NOMO-1 treated with DMSO at 0.1 percent for 48 hours (cell line): ENCODE measurements at regions not wholly inside any gene's neighbourhood (a gene's known extent, or its start where the extent isn't known, plus 50 kb on each side); places are given as distances from the start of the nearest gene placed in this dataset.

Experiments
- DNase-seq: peaks from one replicate; lab custom pipeline; 2025; ENCODE audit not compliant: unreplicated experiment; lab: John Stamatoyannopoulos, UW

DNA sequence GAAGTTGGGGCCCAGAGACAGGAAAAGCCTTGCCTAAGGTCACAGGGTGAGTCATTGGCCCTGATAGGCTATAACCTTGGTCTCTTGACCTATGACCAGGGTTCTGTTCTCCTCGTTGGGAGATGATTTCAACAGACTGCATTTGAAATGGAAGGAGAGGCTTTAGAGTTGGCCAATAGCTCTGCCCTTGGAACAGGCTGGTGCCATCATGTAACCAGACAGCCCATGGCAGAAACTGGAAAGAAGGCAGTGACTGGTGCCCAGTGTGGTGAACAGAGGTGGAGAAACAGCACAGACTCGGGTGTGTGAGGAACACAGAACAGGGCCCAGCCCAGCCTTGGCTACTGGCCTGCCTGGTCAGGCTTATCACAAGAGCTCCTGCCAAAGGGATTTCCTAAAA lies 109.8 kb upstream of the SLC25A48 start:
- DNase-seq, result no peak

DNA sequence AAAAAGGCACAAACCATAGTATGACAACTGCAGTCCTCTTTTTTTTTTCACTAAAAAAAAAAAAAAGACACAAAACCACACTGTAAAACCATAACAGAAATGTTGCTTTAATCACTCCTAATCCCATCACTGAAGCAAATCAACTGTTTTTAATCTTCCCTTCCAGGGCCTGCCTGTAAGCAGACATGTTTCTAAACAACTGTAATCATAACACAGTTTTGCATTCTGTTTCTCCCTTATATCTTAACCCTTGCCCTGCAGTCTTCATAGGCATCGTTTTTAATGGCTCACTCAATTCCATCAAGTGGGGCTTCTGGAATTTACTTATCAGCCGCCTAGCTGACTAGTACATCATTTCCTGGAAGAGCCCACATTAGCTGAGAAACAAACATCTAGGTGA lies 111.0 kb upstream of the SLC25A48 start:
- no peak for DNase-seq

DNA sequence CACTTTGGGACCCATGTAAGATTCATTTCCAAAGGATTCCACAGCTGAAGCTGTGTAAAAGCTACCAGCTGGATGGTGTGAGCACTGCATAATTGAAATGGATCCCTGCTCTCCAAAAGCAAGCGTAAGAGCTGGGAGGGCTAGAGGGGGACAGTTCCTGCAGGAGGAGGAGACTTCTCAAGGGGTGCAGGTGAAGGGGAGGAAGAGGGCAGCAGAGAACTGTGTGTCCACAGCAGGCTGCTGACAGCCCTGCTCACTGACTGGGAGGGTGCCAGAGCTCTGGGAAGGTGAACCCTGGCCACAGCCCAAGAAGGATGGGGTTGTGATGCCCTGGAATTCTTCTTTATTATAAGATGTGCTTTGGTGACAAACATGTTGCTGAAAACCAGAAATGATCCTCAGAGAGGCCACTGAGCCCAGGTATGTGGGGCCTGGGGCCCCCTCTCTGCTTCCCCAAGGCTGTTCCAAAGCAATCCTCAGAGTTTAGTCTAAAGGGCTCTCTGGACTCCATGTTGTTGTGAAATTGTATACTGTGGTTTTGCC lies 112.8 kb upstream of the SLC25A48 start:
- no peak for DNase-seq

DNA sequence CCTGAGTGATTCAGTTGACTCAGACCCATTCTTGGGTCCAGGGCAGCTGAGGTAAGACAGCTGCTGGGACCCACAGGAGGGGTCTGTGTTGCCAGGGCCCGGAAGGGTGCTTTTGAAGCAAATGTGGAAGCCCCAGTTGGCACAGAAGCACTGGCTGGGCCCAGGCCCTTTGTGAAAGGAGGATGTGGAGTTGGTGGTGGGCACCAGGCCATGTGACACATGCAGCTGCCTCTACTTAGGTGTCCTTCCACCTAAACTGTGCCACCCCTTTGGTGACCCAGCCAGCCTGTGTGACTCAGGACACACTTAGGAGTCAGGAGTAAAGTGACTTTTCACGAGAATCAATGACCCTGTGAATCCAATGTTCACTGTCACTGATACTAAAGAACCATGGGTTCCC lies 114.3 kb upstream of the SLC25A48 start:
- no peak for DNase-seq

DNA sequence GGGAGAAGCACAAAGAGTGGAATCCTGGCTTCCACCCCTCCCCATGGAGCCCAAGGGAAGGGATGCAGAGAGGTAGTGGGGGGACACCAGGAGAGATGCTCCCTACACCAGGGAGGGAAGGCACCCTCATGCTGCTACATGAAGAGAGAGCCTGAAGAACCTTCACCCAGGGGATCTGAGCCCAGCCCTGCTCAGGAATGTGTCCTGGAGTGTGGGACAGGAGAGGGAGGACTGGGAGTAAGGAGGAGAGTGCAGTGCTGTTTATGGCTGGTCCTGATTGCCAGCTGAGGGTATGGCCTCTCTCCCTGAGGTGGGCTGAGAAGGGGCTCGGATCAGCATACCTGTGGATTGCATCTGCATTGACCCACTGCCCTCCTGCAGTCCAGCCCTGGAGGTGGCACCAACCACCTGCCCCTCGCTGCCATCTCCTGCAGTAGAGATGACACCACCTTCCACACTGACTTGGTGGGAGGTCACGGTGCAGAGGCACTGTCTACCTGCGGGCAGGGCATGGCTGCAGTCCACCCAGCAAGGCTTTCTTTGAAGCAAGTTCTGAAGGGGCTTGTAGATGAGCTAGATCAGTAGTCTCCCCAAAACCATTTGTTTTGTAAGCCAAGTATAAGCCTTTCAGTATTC lies 114.9 kb upstream of the SLC25A48 start:
- no peak for DNase-seq

DNA sequence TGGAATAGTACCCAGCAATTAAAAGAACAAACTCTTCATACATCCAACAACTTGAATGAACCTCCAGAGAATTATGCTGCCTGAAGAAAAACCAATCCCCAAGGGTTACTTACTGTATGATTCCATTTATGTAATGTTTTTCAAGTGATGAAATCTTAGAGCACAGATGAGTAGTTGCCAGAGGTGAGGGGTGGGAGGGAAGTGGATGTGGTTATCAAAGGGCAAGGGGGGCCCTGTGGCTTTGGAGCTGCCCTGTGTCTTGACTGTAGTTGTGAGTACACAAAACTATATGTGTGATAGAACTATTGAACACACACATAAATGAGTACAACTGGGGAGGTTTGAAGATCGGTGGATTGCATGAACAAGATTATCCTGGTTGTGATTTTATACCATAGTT lies 115.8 kb upstream of the SLC25A48 start:
- no peak for DNase-seq

DNA sequence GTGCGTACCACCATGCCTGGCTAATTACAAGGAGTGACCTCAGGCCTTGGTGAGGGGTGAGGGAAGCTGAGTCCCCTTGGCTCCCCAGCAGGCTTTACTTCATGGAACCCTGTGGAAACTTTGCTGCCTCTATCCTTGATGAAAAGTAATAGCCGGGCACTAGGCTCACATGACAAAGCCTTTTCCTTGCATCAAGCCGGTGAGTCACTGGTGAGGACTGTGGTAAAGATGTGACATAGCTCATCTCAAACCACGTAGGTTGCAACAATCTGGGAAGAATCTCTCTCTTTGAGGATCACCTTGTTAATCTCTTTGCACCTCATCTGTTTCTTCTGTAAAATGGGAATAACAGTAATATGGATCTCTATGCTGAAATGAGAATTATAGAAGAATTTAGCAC lies 116.3 kb upstream of the SLC25A48 start:
- no peak for DNase-seq

DNA sequence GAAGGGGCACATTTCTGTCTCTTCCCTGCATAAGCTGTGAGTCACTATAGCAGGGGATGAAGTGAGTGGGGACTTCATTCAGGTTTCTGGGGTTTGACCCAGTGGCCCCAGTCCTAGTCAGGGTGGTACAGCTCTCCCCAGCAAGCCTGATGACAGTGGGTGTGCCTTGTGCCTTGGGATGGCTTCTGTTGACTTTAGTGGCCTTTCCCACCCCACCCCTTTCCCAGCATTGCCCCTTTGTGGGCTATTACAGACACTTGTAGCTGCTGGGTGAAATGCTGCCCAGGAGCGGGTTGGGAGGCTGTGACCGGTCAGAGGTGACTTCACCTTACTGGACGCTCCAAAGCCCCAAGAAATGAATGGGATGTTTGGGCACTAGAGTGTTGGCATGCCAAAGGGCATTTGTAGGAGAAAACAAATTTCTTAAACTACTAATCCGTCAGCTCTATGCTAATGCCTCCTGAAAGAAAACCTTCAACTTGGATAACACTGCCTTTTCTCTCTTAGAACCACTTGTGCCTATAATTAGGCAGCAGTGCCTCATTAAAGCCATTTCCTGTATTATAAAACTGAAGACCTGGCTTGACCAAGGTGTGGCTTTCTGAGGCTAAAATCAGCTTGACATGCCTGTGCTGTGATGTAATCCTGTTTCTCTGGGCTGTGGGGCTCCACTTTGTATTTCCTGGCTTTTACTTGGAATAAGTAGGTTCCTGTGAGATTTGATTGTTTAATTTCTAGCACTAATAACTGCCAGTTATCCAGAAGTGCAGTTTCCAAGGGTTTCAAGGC lies 119.0 kb upstream of the SLC25A48 start:
- DNase-seq, result no peak

DNA sequence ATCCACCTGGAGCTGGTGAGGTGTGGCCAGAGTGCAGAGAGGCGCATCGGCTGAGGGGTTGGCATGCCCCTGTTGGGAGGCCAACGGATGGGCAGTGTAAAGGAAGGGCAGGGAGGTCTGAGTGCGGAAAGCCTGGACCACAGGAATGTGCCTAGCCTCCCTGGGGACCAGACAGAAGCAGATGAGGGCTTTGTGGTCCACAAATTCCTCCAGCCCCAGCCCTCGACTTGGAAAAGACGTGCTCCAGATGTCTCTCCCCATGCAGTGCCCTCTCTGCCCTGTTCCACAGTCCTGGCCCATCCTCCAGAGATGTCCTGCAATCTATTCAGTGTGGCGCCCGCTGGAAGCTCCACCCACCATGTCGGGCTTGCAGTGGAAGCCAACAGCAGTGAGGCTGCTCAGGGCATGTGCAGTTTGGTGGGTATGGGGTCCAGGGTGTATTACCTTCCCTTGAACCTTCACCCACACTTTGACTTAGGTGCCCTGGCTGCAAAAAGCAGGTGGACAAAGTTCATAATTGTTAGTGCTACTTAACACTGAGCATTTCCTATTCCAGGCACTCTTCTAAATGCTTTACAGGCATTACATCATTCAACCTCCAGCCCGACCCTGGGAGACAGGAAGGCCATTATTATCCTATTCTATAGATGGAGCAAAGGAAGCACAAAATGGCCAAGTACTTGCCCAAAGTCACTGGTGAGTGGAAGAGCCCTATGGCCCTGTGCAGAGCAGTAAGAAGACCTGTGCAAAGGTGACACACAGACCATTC lies 120.2 kb upstream of the SLC25A48 start:
- DNase-seq, result no peak

DNA sequence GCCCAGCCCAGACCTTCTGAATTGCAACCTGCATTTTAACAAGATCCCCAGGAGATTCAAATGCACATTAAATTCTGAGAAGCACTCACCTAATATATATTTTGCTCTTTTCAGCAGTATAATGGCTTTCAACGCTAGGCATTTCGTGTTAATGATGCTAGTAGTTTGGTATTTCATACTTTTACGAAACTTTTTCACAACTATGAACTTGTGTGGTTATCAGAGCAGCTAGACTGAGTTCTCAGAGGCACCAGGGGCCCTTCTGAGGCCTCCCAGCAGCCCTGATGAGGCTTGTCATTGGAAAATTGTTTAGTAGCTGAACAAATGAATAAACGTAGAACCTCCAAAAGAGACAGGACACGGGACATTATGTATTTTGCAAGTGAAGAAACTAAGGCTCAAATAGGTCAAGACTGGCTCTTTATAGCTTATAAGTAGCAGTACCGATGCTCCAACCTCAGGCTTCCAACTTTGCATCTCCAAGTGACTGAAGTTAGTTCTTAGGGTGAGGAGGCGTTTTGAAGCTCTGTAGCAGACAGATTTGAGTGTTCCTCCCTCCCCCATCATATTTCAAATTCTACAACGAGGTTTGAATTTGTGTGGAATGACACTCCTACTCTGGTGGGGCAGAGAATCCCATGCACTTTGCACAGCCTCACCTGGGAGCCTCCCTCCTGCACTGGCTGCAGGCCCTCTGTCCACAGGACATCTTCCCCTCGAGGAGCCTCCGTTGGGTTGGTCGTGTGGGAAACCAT lies 121.1 kb upstream of the SLC25A48 start:
- no peak for DNase-seq

DNA sequence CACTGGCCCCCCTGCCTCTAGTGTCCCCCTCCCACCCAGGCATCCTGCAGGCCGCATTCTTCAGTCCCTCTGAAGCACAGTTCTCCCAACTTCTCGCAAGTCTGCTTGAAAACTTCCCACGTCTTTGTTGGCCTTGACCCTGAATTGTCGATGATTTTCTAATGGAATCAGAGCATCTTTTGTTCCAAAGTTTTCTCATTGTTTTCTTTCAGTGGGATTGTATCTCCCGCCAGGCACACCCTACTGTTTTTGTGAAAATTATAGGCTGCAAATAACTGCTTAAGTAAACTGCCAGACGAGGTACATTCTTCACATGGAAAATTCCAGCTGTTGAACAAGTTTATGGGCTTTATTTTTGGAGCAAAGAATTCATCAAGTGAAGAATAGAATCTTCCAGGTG lies 122.6 kb upstream of the SLC25A48 start:
- DNase-seq, result no peak

DNA sequence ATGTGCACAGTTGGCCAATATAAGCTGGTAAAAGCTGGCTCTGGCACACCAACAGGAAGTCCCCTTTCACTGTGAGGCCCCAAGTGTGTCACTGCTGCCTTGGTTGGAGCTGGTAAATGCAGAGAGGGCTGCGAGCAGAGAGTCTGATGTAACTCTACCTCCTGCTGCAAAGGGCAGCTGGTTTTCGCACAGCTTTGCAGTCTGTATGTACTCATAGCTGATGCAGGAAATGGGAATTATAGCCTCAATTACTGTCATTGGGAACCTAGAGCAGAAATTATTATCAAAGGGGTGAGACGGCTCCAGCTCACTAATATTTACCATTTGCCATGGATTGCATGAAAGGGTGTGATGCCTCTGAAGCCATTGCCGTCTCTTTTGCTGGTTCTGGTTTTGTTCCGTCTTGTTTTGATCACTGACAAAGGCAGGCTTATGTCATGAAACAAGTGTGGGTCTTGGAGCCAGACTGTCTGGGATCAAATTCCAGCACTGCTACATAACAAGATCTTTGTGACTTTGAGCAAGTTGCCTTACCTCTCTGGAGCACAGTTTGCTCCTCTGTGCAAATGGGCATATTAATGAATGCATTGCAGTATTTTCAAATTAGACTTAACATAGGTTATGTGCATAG lies 124.3 kb upstream of the SLC25A48 start:
- no peak for DNase-seq

DNA sequence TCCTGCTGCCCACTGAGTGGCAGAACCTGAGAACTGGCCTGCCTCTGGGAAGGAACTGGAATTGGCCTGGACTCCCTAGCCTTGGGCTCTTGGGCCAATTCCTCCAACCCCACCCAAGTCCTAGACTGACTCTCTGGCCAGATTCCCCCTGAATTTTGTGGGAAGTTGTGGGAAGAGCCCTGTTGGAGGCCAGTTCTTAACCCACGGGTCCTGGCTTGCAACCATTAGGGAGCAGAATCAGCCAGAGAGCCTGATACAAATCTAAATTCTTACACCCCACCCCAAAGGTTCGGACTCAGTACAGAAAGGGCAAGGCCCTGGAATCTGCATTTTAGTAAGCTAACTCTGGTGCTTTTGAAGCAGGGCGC lies 125.3 kb upstream of the SLC25A48 start:
- DNase-seq, result no peak

DNA sequence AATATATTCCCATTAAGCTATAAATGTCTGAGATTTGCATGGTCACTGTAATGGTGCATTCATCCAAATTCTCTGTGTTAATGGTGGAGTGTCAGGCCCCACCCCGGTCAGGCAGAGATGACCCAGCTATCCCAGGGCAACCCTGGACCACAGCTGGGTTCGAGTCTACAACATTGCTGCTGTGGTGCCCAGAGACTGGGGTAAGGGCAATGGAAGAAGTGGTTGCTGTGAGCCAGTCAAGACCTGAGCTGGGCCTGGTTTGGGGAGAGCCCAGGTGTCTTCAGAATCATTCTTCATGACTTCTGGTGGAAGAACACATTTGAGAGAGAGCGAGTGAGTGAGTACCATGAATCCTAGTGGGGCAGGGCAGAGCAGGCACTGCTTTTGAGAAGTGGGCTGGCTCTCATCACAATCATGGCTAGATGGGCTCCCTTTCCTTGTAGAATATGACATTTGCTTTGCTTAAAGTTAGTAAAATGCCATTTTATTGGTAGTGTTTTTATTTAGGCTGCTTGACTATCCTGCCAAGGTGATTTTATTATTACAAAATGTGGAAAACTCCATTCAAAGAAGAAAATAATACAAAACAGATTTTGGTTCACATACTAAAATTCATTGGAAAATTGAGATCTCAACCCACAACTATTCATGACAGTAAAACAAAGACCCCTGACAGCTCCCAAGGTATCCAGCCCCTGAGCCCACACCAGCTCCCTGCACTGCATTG lies 125.8 kb upstream of the SLC25A48 start:
- no peak for DNase-seq

DNA sequence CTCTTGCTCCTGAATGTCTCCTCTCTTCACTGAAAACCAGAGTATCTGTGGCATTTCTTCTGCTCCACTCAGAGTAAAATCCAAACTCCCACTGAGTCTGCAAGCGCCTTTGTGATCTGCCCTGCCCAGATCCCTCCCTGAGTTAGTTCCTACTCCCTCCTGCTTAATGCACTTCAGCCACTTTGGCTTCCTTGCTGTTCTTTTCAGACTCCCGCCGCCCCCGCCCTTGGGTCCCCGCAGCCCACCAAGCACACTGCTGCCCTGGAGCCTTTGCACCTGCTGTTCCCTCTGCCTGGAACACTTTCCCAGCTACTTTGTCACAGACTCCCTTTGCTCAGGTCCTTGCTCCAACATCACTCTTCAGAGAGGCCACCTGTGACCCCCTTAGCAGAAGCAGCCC lies 127.2 kb upstream of the SLC25A48 start:
- DNase-seq, result no peak

DNA sequence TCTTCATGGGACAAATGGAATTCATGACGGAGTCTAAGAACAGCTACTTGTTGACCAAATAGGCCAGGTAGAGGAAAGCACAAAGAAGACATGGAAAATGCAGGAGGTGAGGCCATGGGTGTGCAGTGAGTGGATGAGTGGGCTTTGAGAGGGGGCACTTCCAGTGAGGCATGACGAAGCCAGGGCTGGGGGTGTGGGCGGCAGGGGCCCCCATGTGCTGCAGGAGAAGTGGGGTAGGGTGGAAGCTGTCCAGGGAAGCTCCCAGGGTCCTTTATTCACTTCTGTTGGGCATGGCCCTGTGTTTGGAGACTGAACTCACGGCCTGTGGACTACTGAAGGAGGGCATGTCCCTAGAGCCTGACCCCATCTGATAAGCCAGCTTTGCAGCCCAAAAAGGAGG lies 127.6 kb upstream of the SLC25A48 start:
- DNase-seq, result no peak

DNA sequence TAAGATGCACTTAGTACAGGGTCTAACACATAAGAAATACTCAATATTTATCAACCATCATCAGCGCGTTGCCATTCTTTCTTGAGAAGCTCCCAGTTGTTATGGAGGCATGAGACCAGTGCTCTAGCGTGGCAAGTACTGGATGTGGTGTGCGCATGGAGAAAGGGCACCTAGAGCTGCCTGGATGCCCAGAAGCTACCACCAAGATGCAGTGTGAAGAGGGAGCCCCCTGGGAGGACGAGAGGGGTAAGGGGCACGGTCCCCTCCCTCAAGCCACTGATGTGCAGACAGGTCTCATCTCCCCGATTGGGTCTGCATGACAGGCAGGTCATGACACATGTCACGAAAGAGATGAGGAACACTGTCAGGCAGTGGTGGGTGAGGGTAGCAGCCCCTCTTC lies 127.7 kb upstream of the CXCL14 start:
- DNase-seq, result no peak

DNA sequence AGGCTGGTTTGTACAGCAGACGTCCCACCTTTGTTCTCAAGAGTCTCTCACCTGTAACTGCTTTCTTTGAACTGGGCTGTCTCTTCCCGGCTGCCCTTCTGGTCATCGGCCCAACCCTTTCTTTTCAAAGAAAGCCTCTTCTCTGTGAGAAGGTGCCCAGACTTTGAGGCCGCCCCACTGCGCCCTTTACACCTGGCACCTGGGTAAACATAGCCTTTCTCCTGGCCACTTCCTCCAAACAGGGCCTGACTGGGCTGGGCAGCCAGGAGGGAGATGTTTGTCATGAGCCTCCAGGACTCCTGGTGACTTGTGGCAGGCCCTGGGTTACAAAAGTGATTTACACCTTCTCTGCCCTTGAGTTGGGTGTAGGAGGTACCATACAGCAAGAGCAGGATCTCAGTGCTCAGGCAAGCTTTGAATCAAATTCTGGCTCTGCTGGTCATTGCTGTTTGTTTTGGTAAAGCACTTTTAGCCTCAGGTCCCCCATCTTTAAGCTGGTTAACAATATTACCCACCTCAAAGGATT lies 127.2 kb upstream of the CXCL14 start:
- no peak for DNase-seq

DNA sequence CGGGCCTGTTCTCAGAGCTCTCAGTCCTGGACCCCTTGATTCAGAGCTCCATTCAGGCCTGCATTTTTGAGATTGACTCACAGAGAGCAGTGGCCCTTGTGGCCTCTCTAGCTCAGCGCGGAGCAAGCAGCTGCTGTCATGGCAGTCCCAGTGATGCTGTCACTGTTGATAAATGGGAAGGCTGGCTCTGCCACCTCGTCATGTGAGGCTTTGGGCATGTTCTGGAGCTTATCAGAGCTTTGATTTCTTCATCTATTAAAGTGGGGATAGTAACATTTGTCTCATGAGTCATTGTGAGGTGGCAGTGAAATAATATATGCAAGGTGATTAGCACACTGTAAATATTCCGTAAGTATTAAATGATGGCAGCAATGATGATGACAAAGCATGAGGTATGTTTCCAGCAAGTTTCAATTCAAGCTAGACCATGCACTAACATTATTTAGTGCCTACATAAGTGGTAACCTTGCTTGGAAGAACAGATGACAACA lies 126.4 kb upstream of the CXCL14 start:
- DNase-seq, result no peak

DNA sequence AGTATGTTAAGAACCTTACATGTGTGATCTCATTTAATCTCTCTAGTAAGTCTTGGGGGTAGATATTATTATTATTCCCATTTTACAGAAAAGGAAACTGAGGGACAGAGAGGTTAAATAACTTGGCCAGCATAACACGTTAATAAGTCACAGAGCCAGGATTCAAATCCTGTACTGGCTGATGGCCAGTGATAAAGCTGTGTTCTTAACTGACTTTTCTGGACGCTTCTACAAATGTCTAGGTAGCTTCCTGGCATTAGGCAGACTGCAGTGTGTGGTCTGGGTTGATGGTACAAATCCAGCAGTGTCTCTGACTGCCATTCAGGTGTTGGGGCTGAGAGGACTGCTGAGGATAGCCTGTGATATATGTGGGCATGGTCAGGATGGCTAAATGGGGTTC lies 125.8 kb upstream of the CXCL14 start:
- no peak for DNase-seq
